ENCODE measurements at regions not wholly inside any gene's neighbourhood (a gene's known extent, or its start where the extent isn't known, plus 50 kb on each side); places are given as distances from the start of the nearest gene placed in this dataset.

DNA sequence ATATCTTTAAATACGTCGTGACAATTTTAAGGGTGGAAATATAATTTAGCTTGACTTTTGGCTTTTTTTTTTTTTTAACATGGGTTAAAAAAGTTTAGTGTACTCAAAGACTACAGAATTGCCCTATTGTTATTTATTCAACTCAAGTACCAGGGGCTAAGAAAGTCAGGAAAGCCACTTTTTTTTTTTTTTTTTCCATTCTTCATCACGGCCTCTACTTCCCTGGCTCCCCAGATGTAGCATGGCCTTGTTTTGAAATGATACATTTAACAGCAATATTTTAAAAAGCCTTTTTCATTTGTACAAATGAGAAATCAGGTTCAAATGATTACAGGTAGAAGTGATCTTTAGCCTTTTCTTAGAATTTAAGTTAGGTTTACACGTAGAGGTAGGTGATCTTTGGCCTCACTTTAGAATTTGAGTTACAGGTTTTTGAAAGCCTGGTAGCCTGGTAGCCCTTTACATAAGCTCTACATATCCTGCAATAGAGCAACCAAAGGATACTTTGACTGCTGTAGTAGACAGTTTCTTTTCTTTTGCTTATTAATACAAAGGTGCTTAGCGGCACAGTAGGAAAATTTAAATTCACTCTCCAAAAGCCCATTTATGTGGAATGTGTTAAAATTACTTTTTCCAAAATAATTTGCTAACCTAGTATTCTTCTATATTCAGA is 160.5 kb upstream of the MMS22L start:
- Mint-ChIP-seq H3K27ac (ENCODE audit: unreplicated experiment) (no peak overlapping the region), H3K4me3 (ENCODE audit: unreplicated experiment) (no peak overlapping the region), H3K36me3 (ENCODE audit: unreplicated experiment) (no peaks in the 10 kb centered on the region), H3K9me3 (ENCODE audit: unreplicated experiment) (no peaks in the 10 kb centered on the region), H3K27me3 (ENCODE audit: unreplicated experiment) (no peaks in the 10 kb centered on the region), H3K4me1 (ENCODE audit: low read depth, unreplicated experiment) (peaks cover 6% of the 10 kb centered on the region)
- no peak for DNase-seq
- TF ChIP-seq, protein P1, sequence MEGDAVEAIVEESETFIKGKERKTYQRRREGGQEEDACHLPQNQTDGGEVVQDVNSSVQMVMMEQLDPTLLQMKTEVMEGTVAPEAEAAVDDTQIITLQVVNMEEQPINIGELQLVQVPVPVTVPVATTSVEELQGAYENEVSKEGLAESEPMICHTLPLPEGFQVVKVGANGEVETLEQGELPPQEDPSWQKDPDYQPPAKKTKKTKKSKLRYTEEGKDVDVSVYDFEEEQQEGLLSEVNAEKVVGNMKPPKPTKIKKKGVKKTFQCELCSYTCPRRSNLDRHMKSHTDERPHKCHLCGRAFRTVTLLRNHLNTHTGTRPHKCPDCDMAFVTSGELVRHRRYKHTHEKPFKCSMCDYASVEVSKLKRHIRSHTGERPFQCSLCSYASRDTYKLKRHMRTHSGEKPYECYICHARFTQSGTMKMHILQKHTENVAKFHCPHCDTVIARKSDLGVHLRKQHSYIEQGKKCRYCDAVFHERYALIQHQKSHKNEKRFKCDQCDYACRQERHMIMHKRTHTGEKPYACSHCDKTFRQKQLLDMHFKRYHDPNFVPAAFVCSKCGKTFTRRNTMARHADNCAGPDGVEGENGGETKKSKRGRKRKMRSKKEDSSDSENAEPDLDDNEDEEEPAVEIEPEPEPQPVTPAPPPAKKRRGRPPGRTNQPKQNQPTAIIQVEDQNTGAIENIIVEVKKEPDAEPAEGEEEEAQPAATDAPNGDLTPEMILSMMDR (IDR thresholded peaks at IDR 0.05; ENCODE audit: partially characterized antibody, unreplicated experiment): no peak

DNA sequence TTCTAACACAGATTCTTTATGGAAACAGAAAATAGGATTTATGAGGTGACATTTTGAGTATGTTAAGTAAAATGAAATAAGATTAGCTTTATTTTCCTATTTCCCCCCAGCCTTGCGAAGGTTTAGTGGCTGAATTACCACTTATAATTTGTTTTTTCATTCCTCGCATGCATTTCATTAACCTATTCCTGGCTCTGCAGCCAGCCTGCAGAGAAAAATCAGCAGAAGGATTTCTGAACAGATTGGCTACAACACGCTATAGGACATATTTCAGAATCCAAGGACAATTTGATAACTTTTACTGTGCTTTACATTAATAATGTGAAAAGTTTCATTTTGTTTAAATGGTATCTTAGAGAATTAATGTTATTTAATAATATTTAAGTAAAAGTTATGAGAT is 162.4 kb upstream of the MMS22L start:
- TF ChIP-seq, protein P1 (IDR thresholded peaks at IDR 0.05; ENCODE audit: partially characterized antibody, unreplicated experiment): no peak
- no peaks in the 10 kb centered on the region for H3K9me3 Mint-ChIP-seq (ENCODE audit: unreplicated experiment)
- H3K4me3 Mint-ChIP-seq (ENCODE audit: unreplicated experiment): no peak overlapping the region
- DNase-seq: no peak
- no peak overlapping the region for H3K27ac Mint-ChIP-seq (ENCODE audit: unreplicated experiment)
- H3K36me3 Mint-ChIP-seq (ENCODE audit: unreplicated experiment): no peaks in the 10 kb centered on the region
- H3K27me3 Mint-ChIP-seq (ENCODE audit: unreplicated experiment): no peaks in the 10 kb centered on the region
- peaks cover 9% of the 10 kb centered on the region for H3K4me1 Mint-ChIP-seq (ENCODE audit: low read depth, unreplicated experiment)

DNA sequence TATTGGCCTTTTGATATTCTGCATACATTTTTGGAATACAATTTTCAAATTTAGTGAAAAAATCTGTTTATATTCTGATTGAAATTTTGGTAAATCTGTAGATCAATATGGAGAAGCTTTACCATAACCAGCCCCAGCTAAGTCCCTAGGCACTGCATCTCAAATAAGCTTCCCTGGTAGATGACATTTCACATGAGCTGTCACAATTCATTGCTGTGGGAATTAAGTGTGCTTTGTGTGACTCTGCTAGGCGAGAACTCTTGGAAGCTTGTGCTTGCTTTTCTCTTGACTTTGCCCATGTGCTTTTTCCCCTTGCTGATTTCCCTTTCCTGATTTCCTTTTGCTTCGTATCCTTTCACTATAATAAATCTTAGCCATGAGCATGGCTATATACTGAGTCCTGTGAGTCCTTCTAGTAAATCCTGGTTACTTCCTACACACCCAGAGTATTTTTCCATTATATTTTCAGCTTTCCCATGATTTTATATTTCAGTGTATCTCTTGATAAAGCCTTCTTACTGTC is 166.5 kb upstream of the MMS22L start:
- Mint-ChIP-seq H3K36me3 (ENCODE audit: unreplicated experiment) (no peaks in the 10 kb centered on the region), H3K4me3 (ENCODE audit: unreplicated experiment) (no peak overlapping the region), H3K9me3 (ENCODE audit: unreplicated experiment) (no peaks in the 10 kb centered on the region), H3K4me1 (ENCODE audit: low read depth, unreplicated experiment) (peaks cover 5% of the 10 kb centered on the region), H3K27me3 (ENCODE audit: unreplicated experiment) (no peaks in the 10 kb centered on the region), H3K27ac (ENCODE audit: unreplicated experiment) (no peak overlapping the region)
- TF ChIP-seq, protein P1 (IDR thresholded peaks at IDR 0.05; ENCODE audit: partially characterized antibody, unreplicated experiment): no peak
- DNase-seq: no peak

DNA sequence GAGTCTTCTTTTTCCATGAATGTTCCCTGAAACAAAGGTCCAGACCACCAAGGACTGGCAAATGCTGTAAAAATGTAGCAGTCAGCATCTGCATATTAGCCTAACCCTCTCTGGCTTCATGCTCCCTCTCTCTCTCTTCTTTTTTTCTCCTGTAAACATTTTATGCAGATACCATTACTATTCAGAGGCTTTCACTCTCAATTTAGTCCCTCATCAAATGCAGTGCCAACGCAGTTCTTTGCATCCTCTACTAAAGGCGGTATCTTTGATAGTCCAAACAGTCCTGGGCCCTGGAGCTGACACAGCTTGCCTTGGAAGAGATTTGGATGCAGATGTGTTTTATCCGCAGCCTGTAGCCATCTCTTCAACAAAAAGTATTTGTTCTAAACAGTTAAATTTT is 167.1 kb upstream of the MMS22L start:
- H3K27me3 Mint-ChIP-seq (ENCODE audit: unreplicated experiment): no peaks in the 10 kb centered on the region
- H3K36me3 Mint-ChIP-seq (ENCODE audit: unreplicated experiment): no peaks in the 10 kb centered on the region
- peaks cover 5% of the 10 kb centered on the region for H3K4me1 Mint-ChIP-seq (ENCODE audit: low read depth, unreplicated experiment)
- TF ChIP-seq, protein P1 (IDR thresholded peaks at IDR 0.05; ENCODE audit: partially characterized antibody, unreplicated experiment): no peak
- no peaks in the 10 kb centered on the region for H3K9me3 Mint-ChIP-seq (ENCODE audit: unreplicated experiment)
- no peak overlapping the region for H3K4me3 Mint-ChIP-seq (ENCODE audit: unreplicated experiment)
- DNase-seq: no peak
- H3K27ac Mint-ChIP-seq (ENCODE audit: unreplicated experiment): no peak overlapping the region

DNA sequence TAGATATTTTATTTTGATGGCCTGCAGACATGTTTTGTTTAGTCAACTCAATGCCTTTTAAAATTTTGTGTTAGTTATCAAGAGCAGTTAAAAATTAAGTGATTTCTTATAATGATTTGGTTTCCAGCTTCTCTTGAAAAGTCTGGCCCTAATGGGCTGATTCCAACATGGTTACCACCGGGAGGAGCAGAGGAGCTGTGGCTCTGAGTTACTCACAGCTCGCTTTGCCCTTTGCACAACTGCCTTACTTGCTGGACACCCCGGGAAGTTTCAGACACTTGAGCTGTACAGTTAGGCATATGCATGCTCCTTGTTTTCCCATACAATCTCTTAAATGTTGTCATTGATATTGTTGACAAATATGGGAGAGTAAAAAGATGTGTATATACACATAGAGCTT is 173.1 kb upstream of the MMS22L start:
- H3K36me3 Mint-ChIP-seq (ENCODE audit: unreplicated experiment): no peaks in the 10 kb centered on the region
- no peaks in the 10 kb centered on the region for H3K27me3 Mint-ChIP-seq (ENCODE audit: unreplicated experiment)
- H3K27ac Mint-ChIP-seq (ENCODE audit: unreplicated experiment): no peak overlapping the region
- no peak for DNase-seq
- TF ChIP-seq, protein P1 (IDR thresholded peaks at IDR 0.05; ENCODE audit: partially characterized antibody, unreplicated experiment): no peak
- H3K4me3 Mint-ChIP-seq (ENCODE audit: unreplicated experiment): no peak overlapping the region
- H3K4me1 Mint-ChIP-seq (ENCODE audit: low read depth, unreplicated experiment): peaks cover 9% of the 10 kb centered on the region
- H3K9me3 Mint-ChIP-seq (ENCODE audit: unreplicated experiment): peaks cover 3% of the 10 kb centered on the region

Measured in glutamatergic neuron (in vitro differentiated cells).